HepG2 (cell line): ENCODE measurements at regions not wholly inside any gene's neighbourhood (a gene's known extent, or its start where the extent isn't known, plus 50 kb on each side); places are given as distances from the start of the nearest gene placed in this dataset.

Experiments
- ATAC-seq: fragments of 200-7000 bp; cut with Tn5 transposase; 3 replicates; pipeline ENCODE4 v1.9.1; 2020; ENCODE audit warnings: mild to moderate bottlenecking, moderate library complexity
- BruUV-seq: library from RNA; stranded (reverse); fragments of 400-500 nt; replicated peaks from 2 replicates; lab custom pipeline; 2021; lab: Mats Ljungman, UMichigan
- CTCF ChIA-PET: fragments of 300-600 bp; formaldehyde crosslinking; extraction: SDS; loops from one replicate; lab custom pipeline; 2021; ENCODE audit warnings: low total read pairs, inconsistent platforms, low intra/inter-chr PET ratio; lab: Yijun Ruan, JAX
- POLR2A ChIA-PET: fragments of 350-600 bp; sonication (Branson Sonifier 250); formaldehyde crosslinking; loops from one replicate; lab custom pipeline; 2020; ENCODE audit warnings: antibody characterized with exemption, inconsistent platforms; lab: Yijun Ruan, JAX
- DNase-seq: peaks from one replicate; pipeline ENCODE4 v3.0.0-alpha.2; 2015; ENCODE audit warnings: low spot score
- FAIRE-seq: peaks from 3 replicates; lab custom pipeline; 2011; peaks lifted over from hg19 to GRCh38; lab: Jason Lieb, UNC
- H2AFZ ChIP-seq: one replicate; pipeline ENCODE4 v1.6.1; 2011; ENCODE audit warnings: low read length, inconsistent platforms
- H3K27ac ChIP-seq: fragments of 300-600 bp; 3 replicates; pipeline ENCODE4 v1.8.0; 2011; ENCODE audit warnings: mixed run types, mild to moderate bottlenecking, mixed read lengths, low read length, inconsistent platforms; ENCODE audit not compliant: insufficient read depth; ENCODE audit errors: extremely low read length
- H3K27me3 ChIP-seq, 2 experiments: fragments of 200-600 bp in 1 of 2; 2 replicates in 1 of 2; 3 replicates in 1 of 2; pipeline versions ENCODE4 v1.6.0 to v1.8.0; 2011; ENCODE audit warnings: low read length in 2 of 2, mild to moderate bottlenecking in 2 of 2, moderate library complexity in 2 of 2, inconsistent platforms in 1 of 2; ENCODE audit not compliant: insufficient read depth in 2 of 2, control insufficient read depth in 1 of 2
- H3K36me3 ChIP-seq, 2 experiments: fragments of 200-600 bp in 1 of 2; replicated peaks in 1 of 2; 2 replicates in 1 of 2; 3 replicates in 1 of 2; pipeline versions ENCODE4 v1.5.1 to v1.8.0; 2011; ENCODE audit warnings: low read length in 2 of 2, inconsistent platforms in 1 of 2; ENCODE audit not compliant: insufficient read depth in 2 of 2, control insufficient read depth in 1 of 2
- H3K4me1 ChIP-seq: 2 replicates; pipeline ENCODE4 v1.5.1; 2012; ENCODE audit warnings: low read length, inconsistent platforms; ENCODE audit not compliant: insufficient read depth
- H3K4me2 ChIP-seq: 2 replicates; pipeline ENCODE4 v1.6.0; 2011; ENCODE audit warnings: low read depth, low read length, inconsistent platforms
- H3K4me3 ChIP-seq, 3 experiments: fragments of 200-600 bp in 1 of 3; sonication (generic), shearing (Covaris generic) in 1 of 3; replicated peaks in 1 of 3; 2 replicates each; pipeline ENCODE4 v1.5.1; 2011 to 2016; ENCODE audit warnings: low read length in 3 of 3, inconsistent platforms in 2 of 3, low read depth in 2 of 3, mild to moderate bottlenecking in 2 of 3, control low read depth in 1 of 3, mixed read lengths in 1 of 3; ENCODE audit not compliant: insufficient read depth in 1 of 3
- H3K79me2 ChIP-seq: one replicate; pipeline ENCODE4 v1.6.1; 2011; ENCODE audit warnings: low read length, inconsistent platforms; ENCODE audit not compliant: insufficient read depth
- H3K9ac ChIP-seq: 2 replicates; pipeline ENCODE4 v1.6.0; 2011; ENCODE audit warnings: mild to moderate bottlenecking, low read depth, low read length, inconsistent platforms; ENCODE audit not compliant: insufficient read depth
- H3K9me3 ChIP-seq: 2 replicates; pipeline ENCODE4 v1.5.1; 2012; ENCODE audit warnings: mild to moderate bottlenecking, low read length
- H4K20me1 ChIP-seq: 2 replicates; pipeline ENCODE4 v1.6.0; 2011; ENCODE audit warnings: inconsistent platforms, mild to moderate bottlenecking, low read length, moderate library complexity; ENCODE audit not compliant: insufficient read depth
- MAFF ChIP-seq: IDR thresholded peaks from 2 replicates; pipeline ENCODE4 v1.6.1; 2011; ENCODE audit warnings: low read depth, low read length, improper control_type of control experiment
- MAFK ChIP-seq, 2 experiments: IDR thresholded peaks in 1 of 2; conservative IDR thresholded peaks in 1 of 2; 2 replicates each; pipeline ENCODE4 v1.6.1; 2011; ENCODE audit warnings: improper control_type of control experiment in 2 of 2, low read length in 2 of 2
- MEF2D ChIP-seq: sonication (generic); formaldehyde crosslinking; IDR thresholded peaks from 2 replicates; pipeline ENCODE4 v1.5.1; 2020; ENCODE audit warnings: mild to moderate bottlenecking, missing genetic modification reagents
- TBL1XR1 ChIP-seq: fragments of 150-350 bp; IDR thresholded peaks from 2 replicates; pipeline ENCODE4 v1.6.1; 2014; ENCODE audit warnings: borderline replicate concordance, low read length; ENCODE audit not compliant: partially characterized antibody
- in situ Hi-C: cut with HindIII; loops from 2 replicates; pipeline ENCODE4 v1.10.0; 2017; ENCODE audit warnings: low pct_unique_long_range_greater_than_20kb; ENCODE audit not compliant: extremely low pct_ligation_motif_present
- intact Hi-C: fragments of 100-400 bp; cut with micrococcal nuclease; formaldehyde crosslinking; loops from one replicate; pipeline ENCODE4 v1.10.0; 2022; ENCODE audit not compliant: unreplicated experiment
- TF ChIP-seq, protein P1 (sequence below): sonication (generic); formaldehyde crosslinking; conservative IDR thresholded peaks from 2 replicates; pipeline ENCODE4 v1.8.1; 2023; ENCODE audit warnings: missing genetic modification reagents

DNA sequence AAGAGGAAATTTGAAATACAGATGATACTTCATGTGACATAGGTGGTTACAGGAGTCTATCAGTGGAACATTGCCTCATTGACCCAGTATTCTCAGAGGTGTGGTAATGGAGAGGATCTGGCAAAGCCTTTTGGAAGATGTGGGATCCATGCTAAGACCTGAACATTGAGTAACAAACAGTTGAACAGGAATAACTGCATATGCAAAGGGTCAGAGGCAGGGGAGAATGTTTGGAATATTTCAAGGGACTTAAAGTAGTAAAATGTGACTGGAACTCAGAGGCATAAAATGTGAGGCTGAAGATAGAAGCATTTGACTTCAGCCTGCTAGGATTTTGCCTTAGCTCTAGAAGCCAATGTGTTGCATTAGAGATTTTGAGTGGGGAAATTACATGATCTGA lies 300.2 kb upstream of the ETAA1 start:
- H3K9ac ChIP-seq: no peak overlapping the region
- no peaks in the 10 kb centered on the region for H3K36me3 ChIP-seq
- H3K27ac ChIP-seq: no peak overlapping the region
- no TSS peak for BruUV-seq
- no peak overlapping the region for H3K4me3 ChIP-seq
- DNase-seq (no peak), FAIRE-seq (no peak), ATAC-seq (no peak)
- no peaks in the 10 kb centered on the region for H3K79me2 ChIP-seq
- POLR2A ChIA-PET: no interaction called here
- CTCF ChIA-PET: no interaction called here
- no peak overlapping the region for H2AFZ ChIP-seq
- no peaks in the 10 kb centered on the region for H4K20me1 ChIP-seq
- H3K4me1 ChIP-seq: no peaks in the 10 kb centered on the region
- no peaks in the 10 kb centered on the region for H3K27me3 ChIP-seq
- intact Hi-C loops: no loop called here
- H3K4me2 ChIP-seq: no peak overlapping the region
- in situ Hi-C loops: no loop called here
- H3K9me3 ChIP-seq: peaks cover 69% of the 10 kb centered on the region
- TF ChIP-seq TBL1XR1 (no peak), MEF2D (CRISPR knock-in tag) (no peak)
- TF ChIP-seq, all 625 proteins: peak for 0

DNA sequence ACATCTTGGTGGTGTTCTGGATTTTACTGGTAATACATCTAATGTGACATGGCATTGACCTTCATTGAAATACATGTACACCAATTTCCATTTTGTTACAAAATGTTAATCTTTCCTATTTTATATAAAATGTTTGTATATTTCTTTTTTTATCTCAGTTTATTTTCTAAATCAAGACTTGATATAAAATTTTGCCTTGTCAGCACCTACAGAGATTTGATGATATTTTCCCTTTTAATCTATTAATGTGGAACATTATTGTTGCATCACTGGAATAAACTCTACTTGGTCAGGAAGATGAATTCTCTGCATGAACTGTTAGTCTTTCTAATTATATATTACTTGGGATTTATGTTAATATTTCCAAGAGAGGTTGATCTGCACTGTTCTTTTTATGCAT lies 294.0 kb upstream of the ETAA1 start:
- in situ Hi-C loops: no loop called here
- intact Hi-C loops: no loop called here
- no peak overlapping the region for H3K4me2 ChIP-seq
- no peaks in the 10 kb centered on the region for H3K79me2 ChIP-seq
- H3K27ac ChIP-seq: no peak overlapping the region
- H3K27me3 ChIP-seq: no peaks in the 10 kb centered on the region
- ATAC-seq (no peak), FAIRE-seq (no peak), DNase-seq (no peak)
- no peak overlapping the region for H3K9ac ChIP-seq
- TF ChIP-seq, protein P1, sequence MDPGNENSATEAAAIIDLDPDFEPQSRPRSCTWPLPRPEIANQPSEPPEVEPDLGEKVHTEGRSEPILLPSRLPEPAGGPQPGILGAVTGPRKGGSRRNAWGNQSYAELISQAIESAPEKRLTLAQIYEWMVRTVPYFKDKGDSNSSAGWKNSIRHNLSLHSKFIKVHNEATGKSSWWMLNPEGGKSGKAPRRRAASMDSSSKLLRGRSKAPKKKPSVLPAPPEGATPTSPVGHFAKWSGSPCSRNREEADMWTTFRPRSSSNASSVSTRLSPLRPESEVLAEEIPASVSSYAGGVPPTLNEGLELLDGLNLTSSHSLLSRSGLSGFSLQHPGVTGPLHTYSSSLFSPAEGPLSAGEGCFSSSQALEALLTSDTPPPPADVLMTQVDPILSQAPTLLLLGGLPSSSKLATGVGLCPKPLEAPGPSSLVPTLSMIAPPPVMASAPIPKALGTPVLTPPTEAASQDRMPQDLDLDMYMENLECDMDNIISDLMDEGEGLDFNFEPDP (CRISPR knock-in tag): no peak
- TF ChIP-seq MAFF: peak; percentile 86
- peak; percentile 72 to 95 for TF ChIP-seq MAFK (conservative IDR thresholded peaks at IDR 0.05 in 1 of 2, IDR thresholded peaks at IDR 0.05 in 1 of 2; ENCODE audit: low read length in 2 of 2)
- no peak overlapping the region for H2AFZ ChIP-seq
- no peaks in the 10 kb centered on the region for H4K20me1 ChIP-seq
- ChIA-PET CTCF (no interaction called here), POLR2A (no interaction called here)
- no peaks in the 10 kb centered on the region for H3K4me1 ChIP-seq
- H3K36me3 ChIP-seq: no peaks in the 10 kb centered on the region
- peaks cover 88% of the 10 kb centered on the region for H3K9me3 ChIP-seq
- no TSS peak for BruUV-seq
- H3K4me3 ChIP-seq: no peak overlapping the region
